Thoracic aorta (tissue), 2 donors: ENCODE measurements at regions not wholly inside any gene's neighbourhood (a gene's known extent, or its start where the extent isn't known, plus 50 kb on each side); places are given as distances from the start of the nearest gene placed in this dataset.

ENCODE experiments used
- ATAC-seq: fragments of 150-250 bp; one replicate; pipeline ENCODE4 v1.8.0; 2017; ENCODE audit warnings: low read depth; ENCODE audit not compliant: insufficient number of reproducible peaks, low FRiP score
- DNase-seq: peaks from one replicate; pipeline ENCODE4 v3.0.0-alpha.2; 2020; ENCODE audit warnings: low spot score
- H3K27ac ChIP-seq, 2 donors: fragments of 200-600 bp; sonication (generic); 1 replicate in 1 of 2; 2 replicates in 1 of 2; pipeline ENCODE4 v1.5.1; 2016; ENCODE audit warnings: mild to moderate bottlenecking in 2 of 2, moderate library complexity in 2 of 2
- H3K27me3 ChIP-seq: fragments of 200-600 bp; sonication (generic); replicated peaks from 2 replicates; pipeline ENCODE4 v1.6.0; 2016; ENCODE audit warnings: mild to moderate bottlenecking; ENCODE audit not compliant: insufficient read depth
- H3K36me3 ChIP-seq: fragments of 200-600 bp; sonication (generic); one replicate; pipeline ENCODE4 v1.5.1; 2016
- H3K4me1 ChIP-seq, 2 donors: fragments of 200-600 bp; sonication (generic); 1 replicate in 1 of 2; 2 replicates in 1 of 2; pipeline versions ENCODE4 v1.5.1 to v1.6.0; 2016; ENCODE audit warnings: low read depth in 2 of 2, mild to moderate bottlenecking in 1 of 2; ENCODE audit not compliant: control insufficient read depth in 1 of 2
- H3K4me3 ChIP-seq: fragments of 200-600 bp; sonication (generic); 2 replicates; pipeline ENCODE4 v1.5.1; 2016; ENCODE audit warnings: mild to moderate bottlenecking
- H3K9me3 ChIP-seq: fragments of 200-600 bp; sonication (generic); 2 replicates; pipeline ENCODE4 v1.5.1; 2016
- CTCF ChIP-seq: fragments of 200-600 bp; sonication (generic); IDR thresholded peaks from one replicate; pipeline ENCODE4 v1.5.1; 2019; ENCODE audit warnings: antibody characterized with exemption

GRCh38 chr3:159453036-159453435 lies 535.6 kb upstream of the IL12A start:
- no peak for TF ChIP-seq CTCF
- Histone ChIP-seq H3K36me3 (no peaks in the 10 kb centered on the region), H3K27me3 (no peaks in the 10 kb centered on the region), H3K4me1 (no peaks in the 10 kb centered on the region), H3K4me3 (no peak overlapping the region), H3K9me3 (no peaks in the 10 kb centered on the region), H3K27ac (no peak overlapping the region)
- DNase-seq (no peak), ATAC-seq (no peak)

- no peaks in the 10 kb centered on the region for H3K27me3 ChIP-seq
- H3K4me1 ChIP-seq = no peaks in the 10 kb centered on the region
- no peak overlapping the region for H3K4me3 ChIP-seq
- H3K27ac ChIP-seq = no peak overlapping the region
- H3K9me3 ChIP-seq = no peaks in the 10 kb centered on the region
- DNase-seq (no peak), ATAC-seq (no peak)
- no peaks in the 10 kb centered on the region for H3K36me3 ChIP-seq
- TF ChIP-seq CTCF = no peak
Observed at GRCh38 chr3:159453945-159454344, 534.7 kb upstream of the IL12A start.

GRCh38 chr3:159455741-159456181 lies 532.9 kb upstream of the IL12A start:
- Histone ChIP-seq H3K4me3 (no peak overlapping the region), H3K27me3 (no peaks in the 10 kb centered on the region), H3K4me1 (no peaks in the 10 kb centered on the region), H3K27ac (no peak overlapping the region), H3K36me3 (no peaks in the 10 kb centered on the region), H3K9me3 (no peaks in the 10 kb centered on the region)
- ATAC-seq (no peak), DNase-seq (no peak)
- no peak for TF ChIP-seq CTCF

- TF ChIP-seq CTCF = no peak
- no peak for ATAC-seq
Observed at GRCh38 chr3:159458010-159458409, 530.6 kb upstream of the IL12A start.

GRCh38 chr3:159458982-159459381 lies 529.7 kb upstream of the IL12A start:
- Histone ChIP-seq H3K36me3 (no peaks in the 10 kb centered on the region), H3K27ac (no peak overlapping the region), H3K9me3 (no peaks in the 10 kb centered on the region), H3K27me3 (no peaks in the 10 kb centered on the region), H3K4me3 (no peak overlapping the region), H3K4me1 (no peaks in the 10 kb centered on the region)
- TF ChIP-seq CTCF = no peak
- DNase-seq (no peak), ATAC-seq (no peak)

More at GRCh38 chr3:159458010-159458409, 530.6 kb upstream of the IL12A start:
- Histone ChIP-seq H3K27me3 (no peaks in the 10 kb centered on the region), H3K4me3 (no peak overlapping the region), H3K9me3 (no peaks in the 10 kb centered on the region), H3K27ac (no peak overlapping the region), H3K4me1 (no peaks in the 10 kb centered on the region), H3K36me3 (no peaks in the 10 kb centered on the region)
- no peak for DNase-seq
